AG04450 (cell line): ENCODE measurements at regions not wholly inside any gene's neighbourhood (a gene's known extent, or its start where the extent isn't known, plus 50 kb on each side); places are given as distances from the start of the nearest gene placed in this dataset.
A peak's percentile ranks its signal among the peaks of the same experiment; 100 is the strongest.

Experiments
- CTCF ChIA-PET: fragments of 300-600, 350-600 bp; formaldehyde crosslinking; extraction: SDS; loops from one replicate; lab custom pipeline; 2022; ENCODE audit warnings: antibody characterized with exemption, inconsistent platforms; lab: Charles Lee
- POLR2A ChIA-PET: fragments of 350-600 bp; formaldehyde crosslinking; extraction: SDS; loops from one replicate; lab custom pipeline; 2021; ENCODE audit warnings: antibody characterized with exemption, inconsistent platforms; lab: Yijun Ruan, JAX
- DNase-seq: peaks from one replicate; pipeline ENCODE4 v3.0.0-alpha.2; 2011; ENCODE audit warnings: low read depth, low spot score
- H3K27ac ChIP-seq: one replicate; pipeline ENCODE4 v1.5.1; 2012; ENCODE audit warnings: low read depth, low read length, control low read depth
- H3K27me3 ChIP-seq: one replicate; pipeline ENCODE4 v1.6.0; 2012; ENCODE audit warnings: low read length; ENCODE audit not compliant: control insufficient read depth, insufficient read depth
- H3K4me3 ChIP-seq: 2 replicates; pipeline ENCODE4 v1.5.1; 2011; ENCODE audit warnings: mild to moderate bottlenecking, low read depth, low read length, control low read depth
- H3K9me3 ChIP-seq: 2 replicates; pipeline ENCODE4 v1.5.1; 2012; ENCODE audit warnings: low read length; ENCODE audit not compliant: control insufficient read depth, insufficient read depth
- CTCF ChIP-seq: IDR thresholded peaks from 2 replicates; pipeline ENCODE4 v1.5.1; 2011; ENCODE audit warnings: low read depth, low read length, control low read depth, inconsistent platforms

- no peak for TF ChIP-seq CTCF
- POLR2A ChIA-PET = no interaction called here
- no peak for DNase-seq
- CTCF ChIA-PET = interaction anchor here (0.7 kb wide), 1 partner anchor 56 kb away, joined by 3 read pairs; no protein-coding TSS in a partner anchor
- Histone ChIP-seq H3K4me3 (no peak overlapping the region), H3K27me3 (no peaks in the 10 kb centered on the region), H3K27ac (no peak overlapping the region), H3K9me3 (no peaks in the 10 kb centered on the region)
Observed at GRCh38 chr1:82091729-82092128, 291.0 kb downstream of the ADGRL2 start.

GRCh38 chr1:82091265-82091664, 290.5 kb downstream of the ADGRL2 start:
- H3K27me3 ChIP-seq = no peaks in the 10 kb centered on the region
- H3K4me3 ChIP-seq = no peak overlapping the region
- H3K9me3 ChIP-seq = no peaks in the 10 kb centered on the region
- TF ChIP-seq CTCF = no peak
- CTCF ChIA-PET = no interaction called here
- H3K27ac ChIP-seq = no peak overlapping the region
- no peak for DNase-seq
- POLR2A ChIA-PET = no interaction called here

GRCh38 chr1:82090104-82090503, 289.4 kb downstream of the ADGRL2 start:
- no peak overlapping the region for H3K27ac ChIP-seq
- ChIA-PET POLR2A (no interaction called here), CTCF (no interaction called here)
- H3K9me3 ChIP-seq = no peaks in the 10 kb centered on the region
- H3K4me3 ChIP-seq = no peak overlapping the region
- peak; percentile 45 for TF ChIP-seq CTCF
- no peaks in the 10 kb centered on the region for H3K27me3 ChIP-seq
- DNase-seq = no peak

GRCh38 chr1:82086739-82087138, 286.0 kb downstream of the ADGRL2 start:
- ChIA-PET POLR2A (no interaction called here), CTCF (no interaction called here)
- no peak for TF ChIP-seq CTCF
- H3K4me3 ChIP-seq = no peak overlapping the region
- no peak for DNase-seq
- H3K9me3 ChIP-seq = no peaks in the 10 kb centered on the region
- no peak overlapping the region for H3K27ac ChIP-seq
- H3K27me3 ChIP-seq = no peaks in the 10 kb centered on the region

GRCh38 chr1:82079607-82080006, 278.9 kb downstream of the ADGRL2 start:
- POLR2A ChIA-PET = no interaction called here
- TF ChIP-seq CTCF = no peak
- no peak overlapping the region for H3K4me3 ChIP-seq
- no peak overlapping the region for H3K27ac ChIP-seq
- H3K27me3 ChIP-seq = no peaks in the 10 kb centered on the region
- CTCF ChIA-PET = no interaction called here
- no peak for DNase-seq
- no peaks in the 10 kb centered on the region for H3K9me3 ChIP-seq
